Tibial artery (tissue), 4 donors: ENCODE measurements at regions not wholly inside any gene's neighbourhood (a gene's known extent, or its start where the extent isn't known, plus 50 kb on each side); places are given as distances from the start of the nearest gene placed in this dataset.

Source experiments
- DNase-seq, 2 donors: peaks; one replicate each; pipeline ENCODE4 v3.0.0-alpha.2; 2019
- H3K27ac ChIP-seq, 2 donors: fragments of 200-600 bp; sonication (generic) in 1 of 2; 1 replicate in 1 of 2; 2 replicates in 1 of 2; pipeline ENCODE4 v1.5.1; 2018 to 2019; ENCODE audit warnings: mild to moderate bottlenecking in 1 of 2
- H3K27me3 ChIP-seq, 2 donors: fragments of 200-600 bp; sonication (generic) in 1 of 2; one replicate each; pipeline versions ENCODE4 v1.5.1 to v1.6.0; 2016 to 2019
- H3K36me3 ChIP-seq, 3 donors: fragments of 200-600 bp; sonication (generic) in 2 of 3; one replicate each; pipeline ENCODE4 v1.5.1; 2016 to 2019; ENCODE audit warnings: mild to moderate bottlenecking in 2 of 3
- H3K4me1 ChIP-seq, 4 donors: fragments of 200-600 bp; sonication (generic) in 2 of 4; 1 replicate in 3 of 4; 2 replicates in 1 of 4; pipeline ENCODE4 v1.5.1; 2016 to 2019
- H3K4me3 ChIP-seq, 2 donors: fragments of 200-600 bp; sonication (generic) in 1 of 2; 1 replicate in 1 of 2; 2 replicates in 1 of 2; pipeline ENCODE4 v1.5.1; 2018 to 2019; ENCODE audit warnings: mild to moderate bottlenecking in 2 of 2
- H3K9me3 ChIP-seq, 3 donors: fragments of 200-600 bp; sonication (generic) in 1 of 3; one replicate each; pipeline ENCODE4 v1.5.1; 2016 to 2019
- intact Hi-C: fragments of 100-400 bp; cut with DNase I; formaldehyde crosslinking; loops from one replicate; pipeline ENCODE4 v1.15.0; 2023; ENCODE audit warnings: low total_unique reads
- TF ChIP-seq, protein P1 (sequence below), 2 experiments: fragments of 200-600 bp in 1 of 2; fragments of 450-650 bp in 1 of 2; IDR thresholded peaks; one replicate each; pipeline ENCODE4 v1.5.1; 2017 to 2019; ENCODE audit warnings: antibody characterized with exemption in 2 of 2, mild to moderate bottlenecking in 1 of 2, moderate library complexity in 1 of 2

DNA sequence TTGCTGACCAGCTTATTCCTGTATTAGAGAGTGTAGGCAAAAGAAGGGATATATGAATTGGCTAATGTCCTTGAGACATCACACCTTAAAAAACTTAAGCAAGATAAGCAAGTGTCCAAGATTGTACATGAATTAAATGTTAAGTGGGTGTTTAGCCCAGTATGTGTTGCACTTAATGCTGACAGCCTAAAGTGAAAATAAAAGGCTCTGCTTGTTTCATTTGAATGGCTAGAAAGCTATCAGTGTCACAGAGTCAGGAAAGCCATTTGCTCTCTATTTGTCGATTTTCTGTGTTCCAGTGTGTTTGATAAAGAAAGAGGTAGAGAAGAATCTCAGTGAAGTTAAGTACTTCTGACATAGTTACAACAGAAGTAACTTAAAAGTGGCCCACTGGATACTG, 744.9 kb downstream of the ANKRD7 start:
- intact Hi-C loops: no loop called here
- Histone ChIP-seq H3K4me3 (no peak overlapping the region), H3K36me3 (no peaks in the 10 kb centered on the region), H3K9me3 (peaks cover 0 to 5% (median 0%) of the 10 kb centered on the region in 3 donors), H3K27ac (no peak overlapping the region), H3K27me3 (no peaks in the 10 kb centered on the region), H3K4me1 (no peaks in the 10 kb centered on the region)
- no peak for DNase-seq
- TF ChIP-seq, protein P1, sequence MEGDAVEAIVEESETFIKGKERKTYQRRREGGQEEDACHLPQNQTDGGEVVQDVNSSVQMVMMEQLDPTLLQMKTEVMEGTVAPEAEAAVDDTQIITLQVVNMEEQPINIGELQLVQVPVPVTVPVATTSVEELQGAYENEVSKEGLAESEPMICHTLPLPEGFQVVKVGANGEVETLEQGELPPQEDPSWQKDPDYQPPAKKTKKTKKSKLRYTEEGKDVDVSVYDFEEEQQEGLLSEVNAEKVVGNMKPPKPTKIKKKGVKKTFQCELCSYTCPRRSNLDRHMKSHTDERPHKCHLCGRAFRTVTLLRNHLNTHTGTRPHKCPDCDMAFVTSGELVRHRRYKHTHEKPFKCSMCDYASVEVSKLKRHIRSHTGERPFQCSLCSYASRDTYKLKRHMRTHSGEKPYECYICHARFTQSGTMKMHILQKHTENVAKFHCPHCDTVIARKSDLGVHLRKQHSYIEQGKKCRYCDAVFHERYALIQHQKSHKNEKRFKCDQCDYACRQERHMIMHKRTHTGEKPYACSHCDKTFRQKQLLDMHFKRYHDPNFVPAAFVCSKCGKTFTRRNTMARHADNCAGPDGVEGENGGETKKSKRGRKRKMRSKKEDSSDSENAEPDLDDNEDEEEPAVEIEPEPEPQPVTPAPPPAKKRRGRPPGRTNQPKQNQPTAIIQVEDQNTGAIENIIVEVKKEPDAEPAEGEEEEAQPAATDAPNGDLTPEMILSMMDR (IDR thresholded peaks at IDR 0.05): no peak

DNA sequence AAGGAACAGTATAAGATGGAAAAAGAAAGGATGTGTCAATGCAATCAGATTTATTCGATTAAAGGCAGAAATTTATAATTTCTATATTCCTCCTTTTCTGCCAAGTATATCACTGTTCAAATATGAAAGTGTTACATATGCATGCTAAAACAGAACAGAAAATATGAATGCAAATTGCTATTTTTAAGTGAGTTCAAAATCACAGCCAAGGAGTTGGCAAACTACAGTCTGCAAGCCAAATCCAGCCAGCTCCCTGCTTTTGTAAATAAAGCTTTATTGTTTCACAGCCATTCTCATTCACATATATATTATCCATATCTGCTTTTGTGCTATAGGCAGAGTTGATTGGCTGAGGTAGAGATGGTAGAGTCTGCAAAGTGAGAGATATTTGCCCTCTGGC, 747.2 kb downstream of the ANKRD7 start:
- H3K36me3 ChIP-seq: no peaks in the 10 kb centered on the region
- TF ChIP-seq, protein P1 (IDR thresholded peaks at IDR 0.05): no peak
- DNase-seq: no peak
- intact Hi-C loops: no loop called here
- no peaks in the 10 kb centered on the region for H3K4me1 ChIP-seq
- no peaks in the 10 kb centered on the region for H3K27me3 ChIP-seq
- H3K4me3 ChIP-seq: no peak overlapping the region
- no peak overlapping the region for H3K27ac ChIP-seq
- H3K9me3 ChIP-seq: no peaks in the 10 kb centered on the region

DNA sequence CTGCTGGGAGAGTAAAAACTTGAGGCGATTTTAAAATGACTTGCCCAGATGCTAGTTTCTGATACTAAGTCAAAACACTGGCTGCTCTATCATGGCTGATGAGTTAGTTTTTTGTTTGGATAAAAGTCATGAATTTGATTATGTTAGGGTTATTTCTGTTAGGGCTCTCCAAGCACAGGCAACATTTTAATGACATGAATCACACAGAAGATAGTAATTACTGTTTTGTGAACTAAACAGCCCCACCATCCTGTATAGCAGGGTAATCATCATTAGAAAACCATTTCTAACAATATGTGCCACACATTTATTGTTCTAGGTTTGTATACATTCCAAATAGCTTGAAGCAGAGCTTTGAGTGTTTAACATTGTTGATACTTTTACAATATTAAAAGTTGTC, 750.3 kb downstream of the ANKRD7 start:
- Histone ChIP-seq H3K36me3 (no peaks in the 10 kb centered on the region), H3K27me3 (no peaks in the 10 kb centered on the region), H3K4me1 (no peaks in the 10 kb centered on the region), H3K4me3 (no peak overlapping the region), H3K9me3 (no peaks in the 10 kb centered on the region), H3K27ac (no peak overlapping the region)
- no peak for DNase-seq
- intact Hi-C loops: no loop called here
- TF ChIP-seq, protein P1 (IDR thresholded peaks at IDR 0.05): no peak

DNA sequence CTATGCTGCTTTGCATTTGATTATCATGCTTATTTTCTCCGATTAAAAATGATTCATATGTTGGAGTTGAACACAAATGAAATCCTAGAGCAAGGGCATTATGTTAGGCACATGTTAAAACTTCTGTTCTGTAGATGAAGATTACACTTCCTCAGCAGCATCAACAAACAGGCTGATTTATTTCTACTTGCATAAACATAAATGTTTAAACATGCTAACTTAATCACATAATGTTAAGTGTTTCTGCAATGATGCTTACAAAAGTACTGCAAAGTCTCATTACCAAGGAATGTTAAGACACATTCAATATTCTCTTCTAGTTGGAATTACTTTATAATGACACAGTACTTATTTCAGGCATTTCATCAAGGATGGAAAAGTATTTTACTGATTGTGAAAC, 770.8 kb downstream of the ANKRD7 start:
- intact Hi-C loops: no loop called here
- Histone ChIP-seq H3K9me3 (no peaks in the 10 kb centered on the region), H3K27me3 (no peaks in the 10 kb centered on the region), H3K36me3 (no peaks in the 10 kb centered on the region), H3K27ac (no peak overlapping the region), H3K4me3 (no peak overlapping the region), H3K4me1 (no peaks in the 10 kb centered on the region)
- TF ChIP-seq, protein P1 (IDR thresholded peaks at IDR 0.05): no peak
- no peak for DNase-seq

DNA sequence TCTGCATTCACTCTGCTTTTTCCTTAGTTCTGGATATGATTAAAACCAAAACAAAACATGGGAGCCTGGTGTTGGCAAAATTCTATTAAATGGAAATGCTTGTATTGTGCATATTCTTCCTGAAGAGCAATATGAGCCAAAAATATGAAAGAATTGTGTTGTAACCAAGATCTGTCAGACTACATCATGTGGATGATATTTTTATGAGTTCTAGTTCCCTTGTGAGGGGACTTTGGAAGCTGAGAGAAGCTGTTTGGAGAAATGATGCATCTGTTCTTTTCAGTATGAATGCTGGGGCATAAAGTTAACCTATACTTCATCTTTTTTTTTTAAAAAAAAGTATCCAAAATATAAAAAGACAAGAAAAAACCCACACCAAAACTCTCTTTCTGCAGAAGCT, 782.7 kb downstream of the ANKRD7 start:
- Histone ChIP-seq H3K27me3 (no peaks in the 10 kb centered on the region), H3K4me1 (no peaks in the 10 kb centered on the region), H3K27ac (no peak overlapping the region), H3K36me3 (no peaks in the 10 kb centered on the region), H3K9me3 (no peaks in the 10 kb centered on the region), H3K4me3 (no peak overlapping the region)
- no peak for DNase-seq
- intact Hi-C loops: no loop called here
- TF ChIP-seq, protein P1 (IDR thresholded peaks at IDR 0.05): no peak

DNA sequence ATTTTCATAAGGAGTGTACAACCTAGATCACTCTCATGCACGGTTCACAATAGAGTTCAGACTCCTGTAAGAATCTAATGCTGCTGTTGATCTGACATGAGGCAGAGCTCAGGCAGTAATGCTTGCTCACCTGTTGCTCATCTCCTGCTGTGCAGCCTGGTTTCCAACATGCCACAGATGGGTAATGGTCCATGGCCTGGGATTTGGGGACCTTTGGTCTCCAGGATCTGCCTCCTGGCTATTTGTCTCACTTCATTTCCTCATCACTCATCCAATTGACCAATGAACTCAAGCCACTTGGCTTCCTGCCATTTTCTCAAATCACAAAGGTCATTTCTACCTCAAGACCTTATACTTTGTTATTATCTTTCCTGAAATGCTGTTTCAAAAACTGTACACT, 786.1 kb downstream of the ANKRD7 start:
- H3K27me3 ChIP-seq: no peaks in the 10 kb centered on the region
- intact Hi-C loops: no loop called here
- no peak overlapping the region for H3K4me3 ChIP-seq
- H3K4me1 ChIP-seq: no peaks in the 10 kb centered on the region
- DNase-seq: no peak
- H3K9me3 ChIP-seq: no peaks in the 10 kb centered on the region
- no peaks in the 10 kb centered on the region for H3K36me3 ChIP-seq
- TF ChIP-seq, protein P1 (IDR thresholded peaks at IDR 0.05): no peak
- no peak overlapping the region for H3K27ac ChIP-seq
